Transverse colon (tissue), 4 donors: ENCODE measurements at regions not wholly inside any gene's neighbourhood (a gene's known extent, or its start where the extent isn't known, plus 50 kb on each side); places are given as distances from the start of the nearest gene placed in this dataset.
A peak's percentile ranks its signal among the peaks of the same experiment; 100 is the strongest.

ENCODE experiments used
- DNase-seq: peaks from one replicate; pipeline ENCODE4 v3.0.0-alpha.2; 2019
- H3K27ac ChIP-seq, 4 donors: fragments of 200-600 bp; sonication (generic); 2 replicates each; pipeline ENCODE4 v1.5.1; 2016 to 2018; ENCODE audit warnings: inconsistent platforms in 4 of 4
- H3K27me3 ChIP-seq: fragments of 200-600 bp; sonication (generic); 2 replicates; pipeline ENCODE4 v1.5.1; 2017; ENCODE audit warnings: inconsistent platforms
- H3K36me3 ChIP-seq, 4 donors: fragments of 200-600 bp; sonication (generic); 2 replicates each; pipeline ENCODE4 v1.5.1; 2017 to 2019; ENCODE audit warnings: inconsistent platforms in 4 of 4
- H3K4me1 ChIP-seq, 4 donors: fragments of 200-600 bp; sonication (generic); 2 replicates each; pipeline ENCODE4 v1.5.1; 2017 to 2020; ENCODE audit warnings: inconsistent platforms in 4 of 4
- H3K4me3 ChIP-seq, 4 donors: fragments of 200-600 bp; sonication (generic); 1 replicate in 1 of 4; 2 replicates in 3 of 4; pipeline versions ENCODE4 v1.5.1 to v1.6.1; 2017 to 2019; ENCODE audit warnings: inconsistent platforms in 4 of 4
- H3K9me3 ChIP-seq, 2 donors: fragments of 200-600 bp; sonication (generic); 2 replicates each; pipeline ENCODE4 v1.5.1; 2017 to 2019; ENCODE audit warnings: inconsistent platforms in 2 of 2
- CTCF ChIP-seq, 5 experiments: fragments of 200-600 bp in 3 of 5; fragments of 450-650 bp in 2 of 5; sonication (generic) in 3 of 5; IDR thresholded peaks; 1 replicate in 2 of 5; 2 replicates in 3 of 5; pipeline ENCODE4 v1.5.1; 2016 to 2017; ENCODE audit warnings: antibody characterized with exemption in 5 of 5, inconsistent platforms in 3 of 5, mild to moderate bottlenecking in 2 of 5, moderate library complexity in 1 of 5
- EP300 ChIP-seq: sonication (generic); formaldehyde crosslinking; IDR thresholded peaks from one replicate; pipeline ENCODE4 v1.6.1; 2017; ENCODE audit warnings: antibody characterized with exemption, low read depth
- POLR2A ChIP-seq: fragments of 450-650 bp; IDR thresholded peaks from one replicate; pipeline ENCODE4 v1.6.1; 2016; ENCODE audit warnings: antibody characterized with exemption, mild to moderate bottlenecking, moderate library complexity
- POLR2AphosphoS5 ChIP-seq, 3 donors: sonication (generic); formaldehyde crosslinking; IDR thresholded peaks; one replicate each; pipeline ENCODE4 v1.6.1; 2016; ENCODE audit warnings: antibody characterized with exemption in 3 of 3
- WGBS, 2 donors: methylation state at CpG; one replicate each; pipeline ENCODE4 v1.1.5; 2018; ENCODE audit warnings: low coverage in 1 of 2; 5-methylcytosine and 5-hydroxymethylcytosine counted together
- in situ Hi-C, 4 donors: fragments of 200-750 bp; cut with MboI; loops; one replicate each; pipeline versions ENCODE4 v1.15.0 to v1.15.1; 2017; ENCODE audit warnings: low sequenced_read_pairs in 3 of 4, low pct_ligation_motif_present in 1 of 4, low pct_unique_long_range_greater_than_20kb in 1 of 4
- intact Hi-C: fragments of 100-400 bp; cut with DNase I; formaldehyde crosslinking; loops from one replicate; pipeline ENCODE4 v1.15.1; 2023; ENCODE audit warnings: low total_unique reads

- Histone ChIP-seq H3K36me3 (no peaks in the 10 kb centered on the region), H3K9me3 (no peaks in the 10 kb centered on the region), H3K27ac (peak overlapping the region in 3 of 4 donors; percentile 77 to 81 (median 79)), H3K4me3 (no peak overlapping the region), H3K4me1 (peaks cover 0 to 19% (median 18%) of the 10 kb centered on the region in 4 donors), H3K27me3 (no peaks in the 10 kb centered on the region)
- WGBS, 2 donors = 82% methylated on average over 5 of the region's 5 CpGs; no CpG with 5 or more reads in 1 of the 2 donors
- DNase-seq = no peak
- no peak for TF ChIP-seq POLR2A
- no peak for TF ChIP-seq EP300
- no peak for TF ChIP-seq POLR2AphosphoS5 (IDR thresholded peaks at IDR 0.05)
- TF ChIP-seq CTCF (IDR thresholded peaks at IDR 0.05) = no peak
- in situ Hi-C loops = loop anchor here (10.0 to 25.0 kb wide), 6 partner anchors 104 to 1901 kb away; no protein-coding TSS in a partner anchor
- intact Hi-C loops = loop anchor here (5.0 kb wide), 2 partner anchors 416 to 1901 kb away; partner anchors contain the start of gene SOX9
These were observed 417.6 kb downstream of the SOX9 start for GRCh38 chr17:72538443-72538842.

- Histone ChIP-seq H3K4me1 (peaks cover 0 to 19% (median 18%) of the 10 kb centered on the region in 4 donors), H3K9me3 (no peaks in the 10 kb centered on the region), H3K27me3 (no peaks in the 10 kb centered on the region), H3K27ac (peak overlapping the region in 3 of 4 donors; percentile 77 to 81 (median 79)), H3K4me3 (no peak overlapping the region), H3K36me3 (no peaks in the 10 kb centered on the region)
- WGBS, 2 donors = 67 to 74% methylated on average over 3 to 13 of the region's 13 CpGs
- in situ Hi-C loops (loop anchor here (10.0 to 25.0 kb wide), 6 partner anchors 104 to 1902 kb away; no protein-coding TSS in a partner anchor), intact Hi-C loops (loop anchor here (5.0 kb wide), 2 partner anchors 417 to 1902 kb away; partner anchors contain the start of gene SOX9)
- peak; percentile 31 for DNase-seq
- TF ChIP-seq POLR2A (no peak), POLR2AphosphoS5 (IDR thresholded peaks at IDR 0.05) (no peak), EP300 (no peak), CTCF (IDR thresholded peaks at IDR 0.05) (no peak)
These were observed 418.1 kb downstream of the SOX9 start for GRCh38 chr17:72538901-72539352.

GRCh38 chr17:72539981-72540897 lies 419.4 kb downstream of the SOX9 start:
- 19 to 31% methylated on average over 4 to 20 of the region's 50 CpGs for WGBS, 2 donors
- Histone ChIP-seq H3K9me3 (no peaks in the 10 kb centered on the region), H3K27me3 (no peaks in the 10 kb centered on the region), H3K4me3 (peak overlapping the region in 2 of 4 donors; percentile 18 to 42), H3K36me3 (no peaks in the 10 kb centered on the region), H3K4me1 (peaks cover 0 to 19% (median 18%) of the 10 kb centered on the region in 4 donors), H3K27ac (peak overlapping the region; percentile 55 to 81 (median 78))
- peak; percentile 79 for DNase-seq
- intact Hi-C loops = loop anchor here (5.0 to 10.0 kb wide), 3 partner anchors 418 to 1903 kb away; partner anchors contain the start of gene SOX9
- in situ Hi-C loops = loop anchor here (10.0 to 25.0 kb wide), 7 partner anchors 105 to 1903 kb away; no protein-coding TSS in a partner anchor
- TF ChIP-seq EP300 = no peak
- peak in 1 of 3 donors; percentile 37 for TF ChIP-seq POLR2AphosphoS5 (IDR thresholded peaks at IDR 0.05)
- peak; percentile 67 to 91 (median 88) for TF ChIP-seq CTCF (IDR thresholded peaks at IDR 0.05)

- Histone ChIP-seq H3K4me3 (no peak overlapping the region), H3K27me3 (no peaks in the 10 kb centered on the region), H3K36me3 (no peaks in the 10 kb centered on the region), H3K27ac (no peak overlapping the region), H3K4me1 (peaks cover 0 to 19% (median 18%) of the 10 kb centered on the region in 4 donors), H3K9me3 (no peaks in the 10 kb centered on the region)
- intact Hi-C loops = loop anchor here (10.0 kb wide), 1 partner anchor 1068 kb away; no protein-coding TSS in a partner anchor
- DNase-seq = no peak
- no peak for TF ChIP-seq CTCF (IDR thresholded peaks at IDR 0.05)
- no peak for TF ChIP-seq POLR2AphosphoS5 (IDR thresholded peaks at IDR 0.05)
- TF ChIP-seq POLR2A = no peak
- no peak for TF ChIP-seq EP300
- in situ Hi-C loops = loop anchor here (10.0 to 25.0 kb wide), 6 partner anchors 280 to 1905 kb away; no protein-coding TSS in a partner anchor
- 87 to 100% methylated on average over 1 to 5 of the region's 5 CpGs for WGBS, 2 donors
These were observed 421.5 kb downstream of the SOX9 start for GRCh38 chr17:72542317-72542716.
